Retinal pigment epithelial cell (primary cell): ENCODE measurements at regions not wholly inside any gene's neighbourhood (a gene's known extent, or its start where the extent isn't known, plus 50 kb on each side); places are given as distances from the start of the nearest gene placed in this dataset.

Experiments
- DNase-seq: peaks from one replicate; pipeline ENCODE4 v3.0.0-alpha.2; 2010; ENCODE audit warnings: low read depth
- H3K4me3 ChIP-seq: 2 replicates; pipeline ENCODE4 v1.5.1; 2011; ENCODE audit warnings: mild to moderate bottlenecking, low read length, control low read depth, moderate library complexity
- TF ChIP-seq, protein P1 (sequence below): conservative IDR thresholded peaks from 2 replicates; pipeline ENCODE4 v1.5.1; 2011; ENCODE audit warnings: low read depth, low read length, control low read depth, inconsistent platforms

- no peak overlapping the region for H3K4me3 ChIP-seq
- TF ChIP-seq, protein P1, sequence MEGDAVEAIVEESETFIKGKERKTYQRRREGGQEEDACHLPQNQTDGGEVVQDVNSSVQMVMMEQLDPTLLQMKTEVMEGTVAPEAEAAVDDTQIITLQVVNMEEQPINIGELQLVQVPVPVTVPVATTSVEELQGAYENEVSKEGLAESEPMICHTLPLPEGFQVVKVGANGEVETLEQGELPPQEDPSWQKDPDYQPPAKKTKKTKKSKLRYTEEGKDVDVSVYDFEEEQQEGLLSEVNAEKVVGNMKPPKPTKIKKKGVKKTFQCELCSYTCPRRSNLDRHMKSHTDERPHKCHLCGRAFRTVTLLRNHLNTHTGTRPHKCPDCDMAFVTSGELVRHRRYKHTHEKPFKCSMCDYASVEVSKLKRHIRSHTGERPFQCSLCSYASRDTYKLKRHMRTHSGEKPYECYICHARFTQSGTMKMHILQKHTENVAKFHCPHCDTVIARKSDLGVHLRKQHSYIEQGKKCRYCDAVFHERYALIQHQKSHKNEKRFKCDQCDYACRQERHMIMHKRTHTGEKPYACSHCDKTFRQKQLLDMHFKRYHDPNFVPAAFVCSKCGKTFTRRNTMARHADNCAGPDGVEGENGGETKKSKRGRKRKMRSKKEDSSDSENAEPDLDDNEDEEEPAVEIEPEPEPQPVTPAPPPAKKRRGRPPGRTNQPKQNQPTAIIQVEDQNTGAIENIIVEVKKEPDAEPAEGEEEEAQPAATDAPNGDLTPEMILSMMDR = no peak
- DNase-seq = no peak
Measured at GRCh38 chr10:3620818-3621217, 164.2 kb downstream of the KLF6 start.

GRCh38 chr10:3619241-3619640 lies 165.8 kb downstream of the KLF6 start:
- DNase-seq = no peak
- H3K4me3 ChIP-seq = no peak overlapping the region
- TF ChIP-seq, protein P1 = no peak

GRCh38 chr10:3616880-3617279 lies 168.1 kb downstream of the KLF6 start:
- DNase-seq = no peak
- TF ChIP-seq, protein P1 = no peak
- H3K4me3 ChIP-seq = no peak overlapping the region

- no peak for DNase-seq
- TF ChIP-seq, protein P1 = no peak
- H3K4me3 ChIP-seq = no peak overlapping the region
Measured at GRCh38 chr10:3613318-3613717, 171.7 kb downstream of the KLF6 start.

DNA sequence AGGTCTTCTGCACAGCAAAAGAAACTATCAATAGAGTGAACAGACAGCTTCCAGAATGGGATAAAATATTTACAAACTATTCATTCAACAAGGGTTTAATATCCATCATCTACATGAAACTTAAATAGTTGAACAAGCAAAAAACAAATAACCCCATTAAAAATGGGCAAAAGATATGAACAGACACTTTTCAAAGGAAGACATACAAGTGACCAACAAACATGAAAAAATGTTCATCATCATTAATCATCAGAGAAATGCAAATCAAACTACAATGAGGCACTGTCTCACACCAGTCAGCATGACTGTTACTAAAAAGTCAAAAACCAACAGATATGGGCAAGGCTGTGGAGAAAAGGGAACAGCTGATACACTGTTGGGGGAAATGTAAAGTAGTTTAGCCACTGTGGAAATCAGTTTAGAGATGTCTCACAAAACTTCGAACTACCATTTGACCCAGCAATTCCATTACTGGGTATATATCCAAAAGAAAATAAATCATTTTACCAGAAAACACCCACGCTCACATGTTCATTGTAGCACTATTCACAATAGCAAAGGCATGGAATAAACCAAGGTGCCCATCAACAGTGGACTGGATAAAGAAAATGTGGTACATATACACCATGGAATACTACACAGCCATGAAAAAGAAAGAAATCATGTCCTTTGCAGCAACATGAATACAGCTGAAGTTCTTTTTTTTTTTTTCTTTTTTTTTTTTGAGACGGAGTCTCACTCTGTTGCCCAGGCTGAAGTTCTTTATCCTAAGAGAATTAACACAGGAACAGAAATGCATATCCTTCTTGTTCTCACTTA lies 172.6 kb downstream of the KLF6 start:
- TF ChIP-seq, protein P1 = no peak
- no peak overlapping the region for H3K4me3 ChIP-seq
- DNase-seq = no peak

GRCh38 chr10:3606309-3606708 lies 178.7 kb downstream of the KLF6 start:
- H3K4me3 ChIP-seq = no peak overlapping the region
- TF ChIP-seq, protein P1 = no peak
- DNase-seq = no peak

- no peak overlapping the region for H3K4me3 ChIP-seq
- DNase-seq = no peak
- TF ChIP-seq, protein P1 = no peak
Measured at GRCh38 chr10:3605882-3606281, 179.1 kb downstream of the KLF6 start.
